ENCODE measurements at regions not wholly inside any gene's neighbourhood (a gene's known extent, or its start where the extent isn't known, plus 50 kb on each side); places are given as distances from the start of the nearest gene placed in this dataset.

- H3K36me3 Mint-ChIP-seq = no peaks in the 10 kb centered on the region
- intact Hi-C loops (cut with micrococcal nuclease) = no loop called here
- no peaks in the 10 kb centered on the region for H3K9me3 Mint-ChIP-seq
- no peak overlapping the region for H3K4me3 Mint-ChIP-seq
- H3K27ac Mint-ChIP-seq = no peak overlapping the region
- no peaks in the 10 kb centered on the region for H3K27me3 Mint-ChIP-seq
- ChIA-PET POLR2A (no interaction called here), CTCF (no interaction called here)
- DNase-seq = no peak
- no peaks in the 10 kb centered on the region for H3K4me1 Mint-ChIP-seq (ENCODE audit: low read depth)
These were observed 206.5 kb downstream of the CTTN start for GRCh38 chr11:70604630-70605467.

GRCh38 chr11:70605468-70605815 lies 207.1 kb downstream of the CTTN start:
- intact Hi-C loops (cut with micrococcal nuclease) = no loop called here
- no peak for DNase-seq
- H3K27me3 Mint-ChIP-seq = no peaks in the 10 kb centered on the region
- H3K27ac Mint-ChIP-seq = no peak overlapping the region
- no peaks in the 10 kb centered on the region for H3K36me3 Mint-ChIP-seq
- H3K4me1 Mint-ChIP-seq (ENCODE audit: low read depth) = no peaks in the 10 kb centered on the region
- ChIA-PET CTCF (no interaction called here), POLR2A (no interaction called here)
- no peak overlapping the region for H3K4me3 Mint-ChIP-seq
- no peaks in the 10 kb centered on the region for H3K9me3 Mint-ChIP-seq

GRCh38 chr11:70605846-70606245 lies 207.5 kb downstream of the CTTN start:
- no peaks in the 10 kb centered on the region for H3K9me3 Mint-ChIP-seq
- DNase-seq = no peak
- no peaks in the 10 kb centered on the region for H3K4me1 Mint-ChIP-seq (ENCODE audit: low read depth)
- POLR2A ChIA-PET = no interaction called here
- no peaks in the 10 kb centered on the region for H3K36me3 Mint-ChIP-seq
- H3K27me3 Mint-ChIP-seq = peaks cover 2% of the 10 kb centered on the region
- H3K27ac Mint-ChIP-seq = no peak overlapping the region
- CTCF ChIA-PET = no interaction called here
- intact Hi-C loops (cut with micrococcal nuclease) = no loop called here
- no peak overlapping the region for H3K4me3 Mint-ChIP-seq

GRCh38 chr11:70606248-70606950 lies 208.1 kb downstream of the CTTN start:
- no peaks in the 10 kb centered on the region for H3K4me1 Mint-ChIP-seq (ENCODE audit: low read depth)
- DNase-seq = no peak
- peaks cover 2% of the 10 kb centered on the region for H3K27me3 Mint-ChIP-seq
- H3K36me3 Mint-ChIP-seq = no peaks in the 10 kb centered on the region
- ChIA-PET CTCF (no interaction called here), POLR2A (no interaction called here)
- intact Hi-C loops (cut with micrococcal nuclease) = no loop called here
- no peak overlapping the region for H3K4me3 Mint-ChIP-seq
- H3K27ac Mint-ChIP-seq = no peak overlapping the region
- no peaks in the 10 kb centered on the region for H3K9me3 Mint-ChIP-seq

- Mint-ChIP-seq H3K9me3 (no peaks in the 10 kb centered on the region), H3K27me3 (peaks cover 2% of the 10 kb centered on the region), H3K27ac (no peak overlapping the region), H3K36me3 (no peaks in the 10 kb centered on the region), H3K4me3 (no peak overlapping the region), H3K4me1 (ENCODE audit: low read depth) (no peaks in the 10 kb centered on the region)
- CTCF ChIA-PET = no interaction called here
- intact Hi-C loops (cut with micrococcal nuclease) = no loop called here
- no peak for DNase-seq
- POLR2A ChIA-PET = no interaction called here
These were observed 208.6 kb downstream of the CTTN start for GRCh38 chr11:70606951-70607330.

GRCh38 chr11:70607561-70607960 lies 209.2 kb downstream of the CTTN start:
- no peak for DNase-seq
- Mint-ChIP-seq H3K27me3 (peaks cover 2% of the 10 kb centered on the region), H3K27ac (no peak overlapping the region), H3K4me1 (ENCODE audit: low read depth) (no peaks in the 10 kb centered on the region), H3K4me3 (no peak overlapping the region), H3K9me3 (no peaks in the 10 kb centered on the region), H3K36me3 (no peaks in the 10 kb centered on the region)
- CTCF ChIA-PET = no interaction called here
- intact Hi-C loops (cut with micrococcal nuclease) = no loop called here
- POLR2A ChIA-PET = no interaction called here

- H3K27ac Mint-ChIP-seq = no peak overlapping the region
- POLR2A ChIA-PET = no interaction called here
- H3K4me3 Mint-ChIP-seq = no peak overlapping the region
- CTCF ChIA-PET = no interaction called here
- peaks cover 2% of the 10 kb centered on the region for H3K27me3 Mint-ChIP-seq
- H3K36me3 Mint-ChIP-seq = no peaks in the 10 kb centered on the region
- no peaks in the 10 kb centered on the region for H3K4me1 Mint-ChIP-seq (ENCODE audit: low read depth)
- no peak for DNase-seq
- H3K9me3 Mint-ChIP-seq = no peaks in the 10 kb centered on the region
- intact Hi-C loops (cut with micrococcal nuclease) = no loop called here
These were observed 210.5 kb downstream of the CTTN start for GRCh38 chr11:70608568-70609470.

- ChIA-PET POLR2A (no interaction called here), CTCF (no interaction called here)
- peaks cover 2% of the 10 kb centered on the region for H3K27me3 Mint-ChIP-seq
- intact Hi-C loops (cut with micrococcal nuclease) = no loop called here
- H3K36me3 Mint-ChIP-seq = no peaks in the 10 kb centered on the region
- H3K4me3 Mint-ChIP-seq = no peak overlapping the region
- peaks cover 2% of the 10 kb centered on the region for H3K9me3 Mint-ChIP-seq
- no peak overlapping the region for H3K27ac Mint-ChIP-seq
- H3K4me1 Mint-ChIP-seq (ENCODE audit: low read depth) = no peaks in the 10 kb centered on the region
- no peak for DNase-seq
These were observed 212.5 kb downstream of the CTTN start for GRCh38 chr11:70610566-70611565.

- intact Hi-C loops (cut with micrococcal nuclease) = no loop called here
These were observed 213.5 kb downstream of the CTTN start for GRCh38 chr11:70611821-70612220.

GRCh38 chr11:70612459-70613141 lies 214.3 kb downstream of the CTTN start:
- peaks cover 2% of the 10 kb centered on the region for H3K27me3 Mint-ChIP-seq

More at GRCh38 chr11:70611821-70612220, 213.5 kb downstream of the CTTN start:
- peaks cover 2% of the 10 kb centered on the region for H3K27me3 Mint-ChIP-seq
- ChIA-PET CTCF (no interaction called here), POLR2A (no interaction called here)
- no peak overlapping the region for H3K27ac Mint-ChIP-seq
- H3K9me3 Mint-ChIP-seq = peaks cover 2% of the 10 kb centered on the region
- no peaks in the 10 kb centered on the region for H3K36me3 Mint-ChIP-seq
- DNase-seq = no peak
- H3K4me1 Mint-ChIP-seq (ENCODE audit: low read depth) = no peaks in the 10 kb centered on the region
- H3K4me3 Mint-ChIP-seq = no peak overlapping the region

GRCh38 chr11:70614034-70614681 lies 215.8 kb downstream of the CTTN start:
- Mint-ChIP-seq H3K36me3 (no peaks in the 10 kb centered on the region), H3K27ac (no peak overlapping the region), H3K9me3 (peaks cover 2% of the 10 kb centered on the region), H3K4me3 (no peak overlapping the region), H3K27me3 (peaks cover 2% of the 10 kb centered on the region), H3K4me1 (ENCODE audit: low read depth) (no peaks in the 10 kb centered on the region)
- DNase-seq = no peak
- ChIA-PET POLR2A (no interaction called here), CTCF (no interaction called here)
- intact Hi-C loops (cut with micrococcal nuclease) = no loop called here

More at GRCh38 chr11:70612459-70613141, 214.3 kb downstream of the CTTN start:
- DNase-seq = no peak
- Mint-ChIP-seq H3K36me3 (no peaks in the 10 kb centered on the region), H3K9me3 (peaks cover 2% of the 10 kb centered on the region), H3K4me1 (ENCODE audit: low read depth) (no peaks in the 10 kb centered on the region), H3K27ac (no peak overlapping the region), H3K4me3 (no peak overlapping the region)
- intact Hi-C loops (cut with micrococcal nuclease) = no loop called here
- ChIA-PET POLR2A (no interaction called here), CTCF (no interaction called here)
